ENCODE measurements at regions not wholly inside any gene's neighbourhood (a gene's known extent, or its start where the extent isn't known, plus 50 kb on each side); places are given as distances from the start of the nearest gene placed in this dataset.
A peak's percentile ranks its signal among the peaks of the same experiment; 100 is the strongest.
"Not testable (repeated sequence)": the region's sequence is repeated elsewhere in the genome, so short reads cannot be mapped to it uniquely, and the experiment has no call there.

DNA sequence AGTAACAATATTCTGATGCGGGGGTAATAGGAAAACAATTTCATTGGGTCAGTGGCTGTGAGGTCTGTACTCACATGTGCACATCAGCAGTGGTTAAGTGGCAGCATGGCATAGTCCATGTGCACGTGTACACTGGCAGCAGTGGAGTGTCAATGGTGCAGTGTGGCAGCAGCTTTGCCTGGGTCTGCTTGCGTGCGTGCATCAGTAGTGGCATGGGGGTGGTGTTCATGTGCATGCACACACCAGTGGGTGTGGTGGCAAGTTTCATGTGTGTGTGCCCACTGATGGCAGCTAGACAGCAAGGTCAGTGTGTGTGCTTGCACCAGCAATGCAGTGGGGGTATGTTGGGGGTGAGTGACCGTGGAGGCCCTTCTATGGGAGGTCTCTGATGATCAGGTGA, 581.6 kb upstream of the KLHL4 start:
- Histone ChIP-seq H3K27me3 (replicated peaks; ENCODE audit: control insufficient read depth, insufficient read depth, low read length) (no peaks in the 10 kb centered on the region), H3K36me3 (ENCODE audit: control insufficient read depth, insufficient read depth, low read length) (no peaks in the 10 kb centered on the region), H3K4me3 (replicated peaks; ENCODE audit: low read depth, low read length) (no peak overlapping the region)
- DNase-seq (ENCODE audit: extremely low read depth, insufficient read length) = no peak
- no peak for TF ChIP-seq CTCF (IDR thresholded peaks at IDR 0.05; ENCODE audit: insufficient read depth, low read length, poor library complexity, severe bottlenecking)

- no peak for DNase-seq (ENCODE audit: extremely low read depth, insufficient read length)
- no peaks in the 10 kb centered on the region for H3K27me3 ChIP-seq (replicated peaks; ENCODE audit: control insufficient read depth, insufficient read depth, low read length)
- TF ChIP-seq CTCF (IDR thresholded peaks at IDR 0.05; ENCODE audit: insufficient read depth, low read length, poor library complexity, severe bottlenecking) = peak; percentile 70
- H3K36me3 ChIP-seq (ENCODE audit: control insufficient read depth, insufficient read depth, low read length) = no peaks in the 10 kb centered on the region
- no peak overlapping the region for H3K4me3 ChIP-seq (replicated peaks; ENCODE audit: low read depth, low read length)
These were observed 571.0 kb upstream of the KLHL4 start for GRCh38 chrX:86946569-86946968.

- Histone ChIP-seq H3K27me3 (replicated peaks; ENCODE audit: control insufficient read depth, insufficient read depth, low read length) (no peaks in the 10 kb centered on the region), H3K36me3 (ENCODE audit: control insufficient read depth, insufficient read depth, low read length) (no peaks in the 10 kb centered on the region), H3K4me3 (replicated peaks; ENCODE audit: low read depth, low read length) (no peak overlapping the region)
- DNase-seq (ENCODE audit: extremely low read depth, insufficient read length) = no peak
- TF ChIP-seq CTCF (IDR thresholded peaks at IDR 0.05; ENCODE audit: insufficient read depth, low read length, poor library complexity, severe bottlenecking) = no peak
These were observed 553.3 kb upstream of the KLHL4 start for GRCh38 chrX:86964321-86964720.

- Histone ChIP-seq H3K4me3 (replicated peaks; ENCODE audit: low read depth, low read length) (no peak overlapping the region), H3K36me3 (ENCODE audit: control insufficient read depth, insufficient read depth, low read length) (no peaks in the 10 kb centered on the region), H3K27me3 (replicated peaks; ENCODE audit: control insufficient read depth, insufficient read depth, low read length) (no peaks in the 10 kb centered on the region)
- TF ChIP-seq CTCF (IDR thresholded peaks at IDR 0.05; ENCODE audit: insufficient read depth, low read length, poor library complexity, severe bottlenecking) = no peak
- DNase-seq (ENCODE audit: extremely low read depth, insufficient read length) = no peak
These were observed 536.2 kb upstream of the KLHL4 start for GRCh38 chrX:86981326-86981879.

- H3K27me3 ChIP-seq (replicated peaks; ENCODE audit: control insufficient read depth, insufficient read depth, low read length); H3K4me3 ChIP-seq (replicated peaks; ENCODE audit: low read depth, low read length); DNase-seq (ENCODE audit: extremely low read depth, insufficient read length); H3K36me3 ChIP-seq (ENCODE audit: control insufficient read depth, insufficient read depth, low read length): not testable (repeated sequence)
These were observed 530.3 kb upstream of the KLHL4 start for GRCh38 chrX:86987351-86987750.

- no peaks in the 10 kb centered on the region for H3K36me3 ChIP-seq (ENCODE audit: control insufficient read depth, insufficient read depth, low read length)
- H3K4me3 ChIP-seq (replicated peaks; ENCODE audit: low read depth, low read length) = no peak overlapping the region
- no peaks in the 10 kb centered on the region for H3K27me3 ChIP-seq (replicated peaks; ENCODE audit: control insufficient read depth, insufficient read depth, low read length)
- no peak for DNase-seq (ENCODE audit: extremely low read depth, insufficient read length)
- no peak for TF ChIP-seq CTCF (IDR thresholded peaks at IDR 0.05; ENCODE audit: insufficient read depth, low read length, poor library complexity, severe bottlenecking)
These were observed 514.6 kb upstream of the KLHL4 start for GRCh38 chrX:87003031-87003430.
